Effector CD8-positive, alpha-beta T cell (primary cell): ENCODE measurements at regions not wholly inside any gene's neighbourhood (a gene's known extent, or its start where the extent isn't known, plus 50 kb on each side); places are given as distances from the start of the nearest gene placed in this dataset.

Experiments used
- DNase-seq: peaks from one replicate; lab custom pipeline; 2025; lab: John Stamatoyannopoulos, UW

- no peak for DNase-seq
Observed at GRCh38 chr14:30299915-30300314, 259.0 kb upstream of the G2E3 start.

GRCh38 chr14:30303350-30303749 is 255.6 kb upstream of the G2E3 start:
- no peak for DNase-seq

- no peak for DNase-seq
Observed at GRCh38 chr14:30305346-30305745, 253.6 kb upstream of the G2E3 start.

- no peak for DNase-seq
Observed at GRCh38 chr14:30309405-30309804, 249.6 kb upstream of the G2E3 start.

GRCh38 chr14:30312214-30312613 is 246.7 kb upstream of the G2E3 start:
- DNase-seq, result no peak

- no peak for DNase-seq
Observed at GRCh38 chr14:30317729-30318128, 241.2 kb upstream of the G2E3 start.

GRCh38 chr14:30322819-30323218 is 236.1 kb upstream of the G2E3 start:
- DNase-seq, result no peak

- DNase-seq, result no peak
Observed at GRCh38 chr14:30330033-30330432, 228.9 kb upstream of the G2E3 start.

GRCh38 chr14:30330445-30330844 is 228.5 kb upstream of the G2E3 start:
- no peak for DNase-seq

- DNase-seq, result no peak
Observed at GRCh38 chr14:30331030-30331429, 227.9 kb upstream of the G2E3 start.

GRCh38 chr14:30332374-30332773 is 226.6 kb upstream of the G2E3 start:
- no peak for DNase-seq

GRCh38 chr14:30333934-30334333 is 225.0 kb upstream of the G2E3 start:
- DNase-seq, result no peak

- no peak for DNase-seq
Observed at GRCh38 chr14:30337456-30337855, 221.5 kb upstream of the G2E3 start.

- no peak for DNase-seq
Observed at GRCh38 chr14:30339311-30339901, 219.6 kb upstream of the G2E3 start.

GRCh38 chr14:30340495-30340894 is 218.5 kb upstream of the G2E3 start:
- no peak for DNase-seq

- no peak for DNase-seq
Observed at GRCh38 chr14:30345511-30345910, 213.4 kb upstream of the G2E3 start.

- no peak for DNase-seq
Observed at GRCh38 chr14:30348445-30348844, 210.5 kb upstream of the G2E3 start.

- no peak for DNase-seq
Observed at GRCh38 chr14:30349520-30349919, 209.4 kb upstream of the G2E3 start.

GRCh38 chr14:30354439-30354838 is 204.5 kb upstream of the G2E3 start:
- no peak for DNase-seq

GRCh38 chr14:30355431-30355913 is 203.5 kb upstream of the G2E3 start:
- DNase-seq, result no peak

- no peak for DNase-seq
Observed at GRCh38 chr14:30356438-30357202, 202.3 kb upstream of the G2E3 start.

- DNase-seq, result no peak
Observed at GRCh38 chr14:30357791-30358190, 201.2 kb upstream of the G2E3 start.

- no peak for DNase-seq
Observed at GRCh38 chr14:30362369-30363218, 196.4 kb upstream of the G2E3 start.
